ENCODE measurements at regions not wholly inside any gene's neighbourhood (a gene's known extent, or its start where the extent isn't known, plus 50 kb on each side); places are given as distances from the start of the nearest gene placed in this dataset.

GRCh38 chr12:107551434-107551833 lies 134.2 kb upstream of the PWP1 start:
- TF ChIP-seq SUZ12 (IDR thresholded peaks at IDR 0.05) (no peak), FOXK2 (IDR thresholded peaks at IDR 0.05) (no peak), ZNF384 (IDR thresholded peaks at IDR 0.05) (peak; percentile 74), HDGF (IDR thresholded peaks at IDR 0.05; ENCODE audit: borderline replicate concordance) (no peak), FOXM1 (IDR thresholded peaks at IDR 0.05; ENCODE audit: borderline replicate concordance) (no peak), BHLHE40 (IDR thresholded peaks at IDR 0.05; ENCODE audit: borderline replicate concordance) (no peak), FOXA1 (IDR thresholded peaks at IDR 0.05) (no peak), L3MBTL2 (conservative IDR thresholded peaks at IDR 0.05) (no peak), LEF1 (IDR thresholded peaks at IDR 0.05; ENCODE audit: borderline replicate concordance) (no peak), TARDBP (IDR thresholded peaks at IDR 0.05) (no peak), SP1 (IDR thresholded peaks at IDR 0.05) (no peak), PKNOX1 (IDR thresholded peaks at IDR 0.05) (0 out of 2 replicates have a peak, but pooled peaks have one; percentile 10), ELF4 (IDR thresholded peaks at IDR 0.05) (no peak), ARNT (IDR thresholded peaks at IDR 0.05) (no peak)
